GM18870 (cell line): ENCODE measurements at regions not wholly inside any gene's neighbourhood (a gene's known extent, or its start where the extent isn't known, plus 50 kb on each side); places are given as distances from the start of the nearest gene placed in this dataset.
"Not testable (repeated sequence)": the region's sequence is repeated elsewhere in the genome, so short reads cannot be mapped to it uniquely, and the experiment has no call there.

Experiments used
- ATAC-seq: cut with Tn5 transposase; IDR thresholded peaks from one replicate; pipeline ENCODE4 v1.9.1; 2021; ENCODE audit warnings: moderate library complexity; ENCODE audit not compliant: unreplicated experiment

- no peak for ATAC-seq
Observed at GRCh38 chr13:76630629-76631230, 255.5 kb downstream of the KCTD12 start.

GRCh38 chr13:76622315-76623040 is 263.7 kb downstream of the KCTD12 start:
- ATAC-seq, result no peak

GRCh38 chr13:76621705-76622104 is 264.5 kb downstream of the KCTD12 start:
- no peak for ATAC-seq

- ATAC-seq, result no peak
Observed at GRCh38 chr13:76620036-76620435, 266.2 kb downstream of the KCTD12 start.

GRCh38 chr13:76619631-76620030 is 266.6 kb downstream of the KCTD12 start:
- ATAC-seq, result no peak

GRCh38 chr13:76610819-76611415 is 275.3 kb downstream of the KCTD12 start:
- ATAC-seq, result no peak

- ATAC-seq, result no peak
Observed at GRCh38 chr13:76609643-76610042, 276.6 kb downstream of the KCTD12 start.

GRCh38 chr13:76607866-76608265 is 278.3 kb downstream of the KCTD12 start:
- ATAC-seq, result no peak

GRCh38 chr13:76600081-76600480 is 286.1 kb downstream of the KCTD12 start:
- ATAC-seq, result no peak

GRCh38 chr13:76597868-76598267 is 288.3 kb downstream of the KCTD12 start:
- no peak for ATAC-seq

- ATAC-seq, result no peak
Observed at GRCh38 chr13:76596216-76596615, 290.0 kb downstream of the KCTD12 start.

- no peak for ATAC-seq
Observed at GRCh38 chr13:76594435-76594834, 291.8 kb downstream of the KCTD12 start.

- no peak for ATAC-seq
Observed at GRCh38 chr13:76586842-76587241, 299.4 kb downstream of the KCTD12 start.

GRCh38 chr13:76579701-76580100 is 306.5 kb downstream of the KCTD12 start:
- ATAC-seq, result no peak

- not testable (repeated sequence) for ATAC-seq
Observed at GRCh38 chr13:76575634-76576033, 310.6 kb downstream of the KCTD12 start.

- no peak for ATAC-seq
Observed at GRCh38 chr13:76570510-76570971, 315.7 kb downstream of the KCTD12 start.

GRCh38 chr13:76556627-76557026 is 329.6 kb downstream of the KCTD12 start:
- no peak for ATAC-seq

- ATAC-seq, result no peak
Observed at GRCh38 chr13:76552807-76553206, 333.4 kb downstream of the KCTD12 start.

- no peak for ATAC-seq
Observed at GRCh38 chr13:76552041-76552772, 334.0 kb downstream of the KCTD12 start.

GRCh38 chr13:76542176-76542575 is 344.0 kb downstream of the KCTD12 start:
- no peak for ATAC-seq

- no peak for ATAC-seq
Observed at GRCh38 chr13:76538004-76538403, 348.2 kb downstream of the KCTD12 start.
